HG03196 (cell line): ENCODE measurements at regions not wholly inside any gene's neighbourhood (a gene's known extent, or its start where the extent isn't known, plus 50 kb on each side); places are given as distances from the start of the nearest gene placed in this dataset.
"Not testable (repeated sequence)": the region's sequence is repeated elsewhere in the genome, so short reads cannot be mapped to it uniquely, and the experiment has no call there.

Experiments
- ATAC-seq: cut with Tn5 transposase; IDR thresholded peaks from one replicate; pipeline ENCODE4 v1.9.1; 2021; ENCODE audit not compliant: unreplicated experiment

GRCh38 chr7:55299273-55299967 lies 65.7 kb upstream of the LANCL2 start:
- no peak for ATAC-seq

- no peak for ATAC-seq
These were observed 61.9 kb upstream of the LANCL2 start for GRCh38 chr7:55303220-55303619.

- ATAC-seq: no peak
These were observed 60.9 kb upstream of the LANCL2 start for GRCh38 chr7:55304018-55304762.

- no peak for ATAC-seq
These were observed 60.0 kb upstream of the LANCL2 start for GRCh38 chr7:55305135-55305534.

GRCh38 chr7:55306331-55306730 lies 58.8 kb upstream of the LANCL2 start:
- no peak for ATAC-seq

- ATAC-seq: no peak
These were observed 57.8 kb upstream of the LANCL2 start for GRCh38 chr7:55307123-55307916.

GRCh38 chr7:55308186-55308929 lies 56.8 kb upstream of the LANCL2 start:
- peak; percentile 4 for ATAC-seq

- peak; percentile 95 for ATAC-seq
These were observed 55.8 kb upstream of the LANCL2 start for GRCh38 chr7:55309040-55309991.

GRCh38 chr7:55310287-55311025 lies 54.7 kb upstream of the LANCL2 start:
- no peak for ATAC-seq

GRCh38 chr7:55311892-55312291 lies 53.2 kb upstream of the LANCL2 start:
- ATAC-seq: not testable (repeated sequence)

- ATAC-seq: not testable (repeated sequence)
These were observed 51.5 kb upstream of the LANCL2 start for GRCh38 chr7:55313671-55314070.

- ATAC-seq: no peak
These were observed 50.2 kb upstream of the LANCL2 start for GRCh38 chr7:55314967-55315366.
